ENCODE measurements at regions not wholly inside any gene's neighbourhood (a gene's known extent, or its start where the extent isn't known, plus 50 kb on each side); places are given as distances from the start of the nearest gene placed in this dataset.

GRCh38 chr12:30814295-30814655 lies 59.5 kb upstream of the CAPRIN2 start:
- H2BK15ac ChIP-seq (ENCODE audit: low read length) = no peak overlapping the region
- no peak overlapping the region for H3K4me2 ChIP-seq (ENCODE audit: insufficient read depth in 1 of 2, low read depth in 2 of 2, low read length in 2 of 2)
- H2BK120ac ChIP-seq (replicated peaks; ENCODE audit: low read depth, low read length) = no peak overlapping the region
- H2BK5ac ChIP-seq (ENCODE audit: low read depth, low read length) = no peak overlapping the region
- H2AFZ ChIP-seq (ENCODE audit: low read length) = no peak overlapping the region
- no peak overlapping the region for H3K4ac ChIP-seq (replicated peaks; ENCODE audit: insufficient read length, low read depth, low read length)
- no peak overlapping the region for H4K91ac ChIP-seq (replicated peaks; ENCODE audit: insufficient read length, low read length)
- H3K4me1 ChIP-seq (replicated peaks in 1 of 4; ENCODE audit: control insufficient read depth in 3 of 4, insufficient read depth in 4 of 4, low read length in 3 of 4) = no peaks in the 10 kb centered on the region; a peak in 1 of 7 replicates
- no peak overlapping the region for H4K8ac ChIP-seq (ENCODE audit: extremely low read depth, insufficient read depth, low read length)
- no peak overlapping the region for H3K56ac ChIP-seq (replicated peaks; ENCODE audit: insufficient read length, low read depth, low read length)
- H2AK5ac ChIP-seq (ENCODE audit: low read depth, low read length) = no peak overlapping the region
- no peaks in the 10 kb centered on the region for H3K9me3 ChIP-seq (ENCODE audit: insufficient read depth in 2 of 2, low read depth in 1 of 2, low read length in 1 of 2)
- no peaks in the 10 kb centered on the region for H3K23me2 ChIP-seq (ENCODE audit: low read depth, low read length)
- ChIA-PET CTCF (ENCODE audit: partially characterized antibody) (interaction anchor here (0.9 to 1.0 kb wide), 2 partner anchors 26 to 918 kb away, joined by 3 read pairs; no protein-coding TSS in a partner anchor), POLR2A (ENCODE audit: partially characterized antibody) (no interaction called here)
- H3K4me3 ChIP-seq (ENCODE audit: extremely low read depth in 1 of 4, insufficient read depth in 2 of 4, low read depth in 3 of 4, low read length in 4 of 4) = no peak overlapping the region
- H3K9ac ChIP-seq (replicated peaks in 1 of 4; ENCODE audit: extremely low read depth in 1 of 4, low read depth in 3 of 4, low read length in 3 of 4) = no peak overlapping the region
- H3K27me3 ChIP-seq (replicated peaks in 1 of 4; ENCODE audit: control insufficient read depth in 3 of 4, extremely low read depth in 1 of 4, insufficient read depth in 3 of 4, low read length in 3 of 4) = peaks cover 0 to 1% (median 0%) of the 10 kb centered on the region in 4 experiments; a peak in 1 of 7 replicates
- no peak overlapping the region for H3K27ac ChIP-seq (ENCODE audit: low read depth, low read length)
- no peak for FAIRE-seq
- no peaks in the 10 kb centered on the region for H3K79me2 ChIP-seq (ENCODE audit: control insufficient read depth in 1 of 2, insufficient read depth in 2 of 2, low read length in 2 of 2)
- H3K36me3 ChIP-seq (ENCODE audit: control insufficient read depth in 2 of 4, insufficient read depth in 4 of 4, low read length in 3 of 4) = no peaks in the 10 kb centered on the region
- H4K5ac ChIP-seq (ENCODE audit: insufficient read length, low read depth, low read length) = no peak overlapping the region
- DNase-seq (ENCODE audit: low read depth in 1 of 2, low spot score in 2 of 2) = no peak
- H2BK20ac ChIP-seq (ENCODE audit: low read length) = no peak overlapping the region
- no peak overlapping the region for H3K14ac ChIP-seq (ENCODE audit: insufficient read length)
- H3K18ac ChIP-seq (ENCODE audit: extremely low read depth, low read length) = no peak overlapping the region
- no peaks in the 10 kb centered on the region for H3K79me1 ChIP-seq (ENCODE audit: low read depth, low read length)
- H2BK12ac ChIP-seq (ENCODE audit: low read depth, low read length) = no peak overlapping the region
- no peak overlapping the region for H3K23ac ChIP-seq (ENCODE audit: insufficient read length)
- H4K20me1 ChIP-seq (replicated peaks in 1 of 2; ENCODE audit: control insufficient read depth in 1 of 2, insufficient read depth in 2 of 2, low read length in 2 of 2) = no peaks in the 10 kb centered on the region
- TF ChIP-seq SIX5 (IDR thresholded peaks at IDR 0.05; ENCODE audit: low read depth, low read length) = no peak
- TF ChIP-seq, protein P1, sequence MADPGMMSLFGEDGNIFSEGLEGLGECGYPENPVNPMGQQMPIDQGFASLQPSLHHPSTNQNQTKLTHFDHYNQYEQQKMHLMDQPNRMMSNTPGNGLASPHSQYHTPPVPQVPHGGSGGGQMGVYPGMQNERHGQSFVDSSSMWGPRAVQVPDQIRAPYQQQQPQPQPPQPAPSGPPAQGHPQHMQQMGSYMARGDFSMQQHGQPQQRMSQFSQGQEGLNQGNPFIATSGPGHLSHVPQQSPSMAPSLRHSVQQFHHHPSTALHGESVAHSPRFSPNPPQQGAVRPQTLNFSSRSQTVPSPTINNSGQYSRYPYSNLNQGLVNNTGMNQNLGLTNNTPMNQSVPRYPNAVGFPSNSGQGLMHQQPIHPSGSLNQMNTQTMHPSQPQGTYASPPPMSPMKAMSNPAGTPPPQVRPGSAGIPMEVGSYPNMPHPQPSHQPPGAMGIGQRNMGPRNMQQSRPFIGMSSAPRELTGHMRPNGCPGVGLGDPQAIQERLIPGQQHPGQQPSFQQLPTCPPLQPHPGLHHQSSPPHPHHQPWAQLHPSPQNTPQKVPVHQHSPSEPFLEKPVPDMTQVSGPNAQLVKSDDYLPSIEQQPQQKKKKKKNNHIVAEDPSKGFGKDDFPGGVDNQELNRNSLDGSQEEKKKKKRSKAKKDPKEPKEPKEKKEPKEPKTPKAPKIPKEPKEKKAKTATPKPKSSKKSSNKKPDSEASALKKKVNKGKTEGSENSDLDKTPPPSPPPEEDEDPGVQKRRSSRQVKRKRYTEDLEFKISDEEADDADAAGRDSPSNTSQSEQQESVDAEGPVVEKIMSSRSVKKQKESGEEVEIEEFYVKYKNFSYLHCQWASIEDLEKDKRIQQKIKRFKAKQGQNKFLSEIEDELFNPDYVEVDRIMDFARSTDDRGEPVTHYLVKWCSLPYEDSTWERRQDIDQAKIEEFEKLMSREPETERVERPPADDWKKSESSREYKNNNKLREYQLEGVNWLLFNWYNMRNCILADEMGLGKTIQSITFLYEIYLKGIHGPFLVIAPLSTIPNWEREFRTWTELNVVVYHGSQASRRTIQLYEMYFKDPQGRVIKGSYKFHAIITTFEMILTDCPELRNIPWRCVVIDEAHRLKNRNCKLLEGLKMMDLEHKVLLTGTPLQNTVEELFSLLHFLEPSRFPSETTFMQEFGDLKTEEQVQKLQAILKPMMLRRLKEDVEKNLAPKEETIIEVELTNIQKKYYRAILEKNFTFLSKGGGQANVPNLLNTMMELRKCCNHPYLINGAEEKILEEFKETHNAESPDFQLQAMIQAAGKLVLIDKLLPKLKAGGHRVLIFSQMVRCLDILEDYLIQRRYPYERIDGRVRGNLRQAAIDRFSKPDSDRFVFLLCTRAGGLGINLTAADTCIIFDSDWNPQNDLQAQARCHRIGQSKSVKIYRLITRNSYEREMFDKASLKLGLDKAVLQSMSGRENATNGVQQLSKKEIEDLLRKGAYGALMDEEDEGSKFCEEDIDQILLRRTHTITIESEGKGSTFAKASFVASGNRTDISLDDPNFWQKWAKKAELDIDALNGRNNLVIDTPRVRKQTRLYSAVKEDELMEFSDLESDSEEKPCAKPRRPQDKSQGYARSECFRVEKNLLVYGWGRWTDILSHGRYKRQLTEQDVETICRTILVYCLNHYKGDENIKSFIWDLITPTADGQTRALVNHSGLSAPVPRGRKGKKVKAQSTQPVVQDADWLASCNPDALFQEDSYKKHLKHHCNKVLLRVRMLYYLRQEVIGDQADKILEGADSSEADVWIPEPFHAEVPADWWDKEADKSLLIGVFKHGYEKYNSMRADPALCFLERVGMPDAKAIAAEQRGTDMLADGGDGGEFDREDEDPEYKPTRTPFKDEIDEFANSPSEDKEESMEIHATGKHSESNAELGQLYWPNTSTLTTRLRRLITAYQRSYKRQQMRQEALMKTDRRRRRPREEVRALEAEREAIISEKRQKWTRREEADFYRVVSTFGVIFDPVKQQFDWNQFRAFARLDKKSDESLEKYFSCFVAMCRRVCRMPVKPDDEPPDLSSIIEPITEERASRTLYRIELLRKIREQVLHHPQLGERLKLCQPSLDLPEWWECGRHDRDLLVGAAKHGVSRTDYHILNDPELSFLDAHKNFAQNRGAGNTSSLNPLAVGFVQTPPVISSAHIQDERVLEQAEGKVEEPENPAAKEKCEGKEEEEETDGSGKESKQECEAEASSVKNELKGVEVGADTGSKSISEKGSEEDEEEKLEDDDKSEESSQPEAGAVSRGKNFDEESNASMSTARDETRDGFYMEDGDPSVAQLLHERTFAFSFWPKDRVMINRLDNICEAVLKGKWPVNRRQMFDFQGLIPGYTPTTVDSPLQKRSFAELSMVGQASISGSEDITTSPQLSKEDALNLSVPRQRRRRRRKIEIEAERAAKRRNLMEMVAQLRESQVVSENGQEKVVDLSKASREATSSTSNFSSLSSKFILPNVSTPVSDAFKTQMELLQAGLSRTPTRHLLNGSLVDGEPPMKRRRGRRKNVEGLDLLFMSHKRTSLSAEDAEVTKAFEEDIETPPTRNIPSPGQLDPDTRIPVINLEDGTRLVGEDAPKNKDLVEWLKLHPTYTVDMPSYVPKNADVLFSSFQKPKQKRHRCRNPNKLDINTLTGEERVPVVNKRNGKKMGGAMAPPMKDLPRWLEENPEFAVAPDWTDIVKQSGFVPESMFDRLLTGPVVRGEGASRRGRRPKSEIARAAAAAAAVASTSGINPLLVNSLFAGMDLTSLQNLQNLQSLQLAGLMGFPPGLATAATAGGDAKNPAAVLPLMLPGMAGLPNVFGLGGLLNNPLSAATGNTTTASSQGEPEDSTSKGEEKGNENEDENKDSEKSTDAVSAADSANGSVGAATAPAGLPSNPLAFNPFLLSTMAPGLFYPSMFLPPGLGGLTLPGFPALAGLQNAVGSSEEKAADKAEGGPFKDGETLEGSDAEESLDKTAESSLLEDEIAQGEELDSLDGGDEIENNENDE (IDR thresholded peaks at IDR 0.05; ENCODE audit: insufficient replicate concordance, low read length) = no peak
